Panc1 (cell line): ENCODE measurements at regions not wholly inside any gene's neighbourhood (a gene's known extent, or its start where the extent isn't known, plus 50 kb on each side); places are given as distances from the start of the nearest gene placed in this dataset.

Experiments used
- POLR2AphosphoS5 ChIP-seq: IDR thresholded peaks from 2 replicates; pipeline ENCODE4 v1.6.1; 2012; ENCODE audit warnings: mild to moderate bottlenecking, low read depth, low read length, moderate library complexity
- REST ChIP-seq, 2 experiments: IDR thresholded peaks; 2 replicates each; pipeline ENCODE4 v1.6.1; 2011 to 2012; ENCODE audit warnings: low read depth in 2 of 2, control low read depth in 1 of 2, low read length in 1 of 2, mild to moderate bottlenecking in 1 of 2, moderate library complexity in 1 of 2; ENCODE audit not compliant: insufficient read depth in 1 of 2
- SIN3A ChIP-seq: IDR thresholded peaks from 2 replicates; pipeline ENCODE4 v1.6.1; 2012; ENCODE audit warnings: low read depth, mild to moderate bottlenecking, low read length, moderate library complexity, borderline replicate concordance; ENCODE audit not compliant: insufficient read depth
- TCF7L2 ChIP-seq: IDR thresholded peaks from 2 replicates; pipeline ENCODE4 v1.6.1; 2011; ENCODE audit warnings: mild to moderate bottlenecking, low read depth, low read length, inconsistent platforms
- TF ChIP-seq, protein P1 (sequence below): fragments of 450-650 bp; IDR thresholded peaks from 2 replicates; pipeline ENCODE4 v1.5.1; 2017; ENCODE audit warnings: mild to moderate bottlenecking

DNA sequence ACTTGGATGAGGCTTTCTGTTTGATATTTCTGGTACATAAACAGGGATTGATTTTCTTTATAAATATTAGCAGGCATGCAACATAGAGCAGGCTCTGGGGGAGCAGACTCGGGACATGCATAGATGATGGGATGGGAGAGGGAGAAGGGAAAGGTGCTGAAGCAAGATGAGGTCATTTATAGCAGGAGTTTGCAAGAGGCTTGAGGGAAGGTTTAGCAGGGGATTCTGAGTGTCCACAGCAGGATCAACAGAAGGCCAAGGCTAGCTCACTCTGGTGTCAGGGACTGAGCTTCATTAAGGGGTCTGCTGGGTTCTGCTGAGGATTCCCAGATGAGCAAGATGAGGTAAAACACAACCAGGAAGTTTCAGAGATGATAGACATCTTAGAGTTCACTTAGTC, 309.1 kb upstream of the CELF4 start:
- TF ChIP-seq, protein P1, sequence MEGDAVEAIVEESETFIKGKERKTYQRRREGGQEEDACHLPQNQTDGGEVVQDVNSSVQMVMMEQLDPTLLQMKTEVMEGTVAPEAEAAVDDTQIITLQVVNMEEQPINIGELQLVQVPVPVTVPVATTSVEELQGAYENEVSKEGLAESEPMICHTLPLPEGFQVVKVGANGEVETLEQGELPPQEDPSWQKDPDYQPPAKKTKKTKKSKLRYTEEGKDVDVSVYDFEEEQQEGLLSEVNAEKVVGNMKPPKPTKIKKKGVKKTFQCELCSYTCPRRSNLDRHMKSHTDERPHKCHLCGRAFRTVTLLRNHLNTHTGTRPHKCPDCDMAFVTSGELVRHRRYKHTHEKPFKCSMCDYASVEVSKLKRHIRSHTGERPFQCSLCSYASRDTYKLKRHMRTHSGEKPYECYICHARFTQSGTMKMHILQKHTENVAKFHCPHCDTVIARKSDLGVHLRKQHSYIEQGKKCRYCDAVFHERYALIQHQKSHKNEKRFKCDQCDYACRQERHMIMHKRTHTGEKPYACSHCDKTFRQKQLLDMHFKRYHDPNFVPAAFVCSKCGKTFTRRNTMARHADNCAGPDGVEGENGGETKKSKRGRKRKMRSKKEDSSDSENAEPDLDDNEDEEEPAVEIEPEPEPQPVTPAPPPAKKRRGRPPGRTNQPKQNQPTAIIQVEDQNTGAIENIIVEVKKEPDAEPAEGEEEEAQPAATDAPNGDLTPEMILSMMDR: no peak
- TF ChIP-seq SIN3A: no peak
- TF ChIP-seq POLR2AphosphoS5: no peak
- TF ChIP-seq REST (IDR thresholded peaks at IDR 0.05; ENCODE audit: insufficient read depth in 1 of 2, low read depth in 2 of 2, low read length in 1 of 2): no peak
- no peak for TF ChIP-seq TCF7L2
